Endothelial cell of umbilical vein (primary cell): ENCODE measurements at regions not wholly inside any gene's neighbourhood (a gene's known extent, or its start where the extent isn't known, plus 50 kb on each side); places are given as distances from the start of the nearest gene placed in this dataset.

Experiments
- BruUV-seq: library from RNA; stranded (reverse); fragments of 400-500 nt; replicated peaks from 2 replicates; lab custom pipeline; 2021; lab: Mats Ljungman, UMichigan
- CTCF ChIA-PET: fragments of 300-600, 350-600 bp; sonication (Branson Sonifier 250); formaldehyde crosslinking; loops from one replicate; lab custom pipeline; 2021; ENCODE audit warnings: antibody characterized with exemption, inconsistent platforms; lab: Charles Lee
- POLR2A ChIA-PET: fragments of 300-600, 350-600 bp; sonication (Branson Sonifier 250); formaldehyde crosslinking; loops from one replicate; lab custom pipeline; 2021; ENCODE audit warnings: antibody characterized with exemption, inconsistent platforms; lab: Charles Lee
- DNase-seq: peaks from one replicate; pipeline ENCODE4 v3.0.0-alpha.2; 2011; ENCODE audit warnings: low read depth, low spot score
- FAIRE-seq: peaks from 2 replicates; lab custom pipeline; 2011; peaks lifted over from hg19 to GRCh38; lab: Jason Lieb, UNC
- H2AFZ ChIP-seq: 2 replicates; pipeline ENCODE4 v1.6.0; 2012; ENCODE audit warnings: low read depth, low read length, control low read depth, inconsistent platforms
- H3K27ac ChIP-seq: 2 replicates; pipeline ENCODE4 v1.5.1; 2011; ENCODE audit warnings: low read depth, mild to moderate bottlenecking, control low read depth, low read length, moderate library complexity; ENCODE audit not compliant: insufficient read depth
- H3K27me3 ChIP-seq, 2 experiments: 2 replicates each; pipeline versions ENCODE4 v1.6.0 to v1.6.1; 2011; ENCODE audit warnings: low read length in 2 of 2, mixed read lengths in 1 of 2; ENCODE audit not compliant: control insufficient read depth in 2 of 2, insufficient read depth in 2 of 2
- H3K36me3 ChIP-seq, 2 experiments: 2 replicates in 1 of 2; 3 replicates in 1 of 2; pipeline ENCODE4 v1.5.1; 2011; ENCODE audit warnings: low read length in 2 of 2, mild to moderate bottlenecking in 1 of 2, moderate library complexity in 1 of 2; ENCODE audit not compliant: control insufficient read depth in 2 of 2, insufficient read depth in 2 of 2; ENCODE audit errors: extremely low read depth in 1 of 2
- H3K4me1 ChIP-seq: 3 replicates; pipeline ENCODE4 v1.5.1; 2011; ENCODE audit warnings: mild to moderate bottlenecking, low read length; ENCODE audit not compliant: control insufficient read depth, insufficient read depth; ENCODE audit errors: extremely low read depth
- H3K4me2 ChIP-seq: 2 replicates; pipeline ENCODE4 v1.6.1; 2011; ENCODE audit warnings: low read length, control low read depth, mixed read lengths; ENCODE audit not compliant: insufficient read depth
- H3K4me3 ChIP-seq, 3 experiments: fragments of 200-600 bp in 1 of 3; sonication (generic), shearing (Covaris generic) in 1 of 3; replicated peaks in 1 of 3; 2 replicates each; pipeline ENCODE4 v1.5.1; 2011 to 2016; ENCODE audit warnings: control low read depth in 3 of 3, low read length in 3 of 3, mild to moderate bottlenecking in 2 of 3, inconsistent platforms in 1 of 3, low read depth in 1 of 3, moderate library complexity in 1 of 3; ENCODE audit not compliant: insufficient read depth in 1 of 3
- H3K79me2 ChIP-seq: 2 replicates; pipeline ENCODE4 v1.6.0; 2012; ENCODE audit warnings: low read length, inconsistent platforms; ENCODE audit not compliant: control insufficient read depth, insufficient read depth
- H3K9ac ChIP-seq: replicated peaks from 2 replicates; pipeline ENCODE3; 2011; ENCODE audit warnings: low read length, control low read depth; ENCODE audit not compliant: insufficient read depth; ENCODE audit errors: extremely low read depth
- H3K9me1 ChIP-seq: replicated peaks from 3 replicates; pipeline ENCODE4 v1.6.0; 2011; ENCODE audit warnings: mild to moderate bottlenecking, low read length; ENCODE audit not compliant: control insufficient read depth, insufficient read depth; ENCODE audit errors: extremely low read depth
- H3K9me3 ChIP-seq: replicated peaks from 2 replicates; pipeline ENCODE4 v1.5.1; 2012; ENCODE audit warnings: low read length, inconsistent platforms; ENCODE audit not compliant: control insufficient read depth, insufficient read depth
- H4K20me1 ChIP-seq: replicated peaks from 2 replicates; pipeline ENCODE3; 2011; ENCODE audit warnings: mild to moderate bottlenecking, low read length; ENCODE audit not compliant: control insufficient read depth, insufficient read depth; ENCODE audit errors: extremely low read depth
- EZH2 ChIP-seq: IDR thresholded peaks from 2 replicates; pipeline ENCODE4 v1.6.1; 2012; ENCODE audit warnings: borderline replicate concordance, low read depth, mild to moderate bottlenecking, moderate library complexity, low read length, inconsistent platforms; ENCODE audit not compliant: severe bottlenecking
- FOS ChIP-seq: IDR thresholded peaks from 2 replicates; pipeline ENCODE4 v1.6.1; 2011; ENCODE audit warnings: mild to moderate bottlenecking, low read length, moderate library complexity, borderline replicate concordance; ENCODE audit not compliant: insufficient read depth
- GATA2 ChIP-seq: IDR thresholded peaks from 2 replicates; pipeline ENCODE4 v1.7.0; 2011; ENCODE audit warnings: low read depth, mild to moderate bottlenecking, moderate library complexity, mixed read lengths, low read length; ENCODE audit not compliant: insufficient read length, insufficient read depth
- JUN ChIP-seq: IDR thresholded peaks from 2 replicates; pipeline ENCODE4 v1.6.1; 2011; ENCODE audit warnings: borderline replicate concordance, low read depth; ENCODE audit not compliant: insufficient read length, insufficient read depth
- MYC ChIP-seq: IDR thresholded peaks from one replicate; pipeline ENCODE4 v1.6.1; 2011; ENCODE audit warnings: mild to moderate bottlenecking, low read depth, low read length
- POLR2A ChIP-seq: IDR thresholded peaks from 2 replicates; pipeline ENCODE4 v1.6.1; 2012; ENCODE audit warnings: low read depth, mild to moderate bottlenecking, control low read depth, low read length
- POLR2AphosphoS5 ChIP-seq: IDR thresholded peaks from 2 replicates; pipeline ENCODE4 v1.6.1; 2012; ENCODE audit warnings: low read depth, mild to moderate bottlenecking, control low read depth, low read length, moderate library complexity; ENCODE audit not compliant: insufficient read depth
- dilution Hi-C: fragments of 300-500 bp; cut with MboI; formaldehyde crosslinking; loops from one replicate; pipeline ENCODE4 v1.15.0; 2019; ENCODE audit warnings: low sequenced_read_pairs; ENCODE audit not compliant: extremely low pct_ligation_motif_present
- intact Hi-C: fragments of 100-400 bp; cut with micrococcal nuclease; formaldehyde crosslinking; loops from one replicate; pipeline ENCODE4 v1.10.0; 2022
- TF ChIP-seq, protein P1 (sequence below), 2 donors: IDR thresholded peaks; 1 replicate in 1 of 2; 2 replicates in 1 of 2; pipeline ENCODE4 v1.5.1; 2011; ENCODE audit warnings: low read length in 2 of 2, mild to moderate bottlenecking in 2 of 2, moderate library complexity in 2 of 2, control low read depth in 1 of 2, inconsistent platforms in 1 of 2, low read depth in 1 of 2; ENCODE audit not compliant: insufficient read depth in 1 of 2; ENCODE audit errors: extremely low read depth in 1 of 2
- TF ChIP-seq, protein P2 (sequence below): IDR thresholded peaks from 2 replicates; pipeline ENCODE4 v1.6.1; 2011; ENCODE audit not compliant: insufficient read depth, insufficient read length

DNA sequence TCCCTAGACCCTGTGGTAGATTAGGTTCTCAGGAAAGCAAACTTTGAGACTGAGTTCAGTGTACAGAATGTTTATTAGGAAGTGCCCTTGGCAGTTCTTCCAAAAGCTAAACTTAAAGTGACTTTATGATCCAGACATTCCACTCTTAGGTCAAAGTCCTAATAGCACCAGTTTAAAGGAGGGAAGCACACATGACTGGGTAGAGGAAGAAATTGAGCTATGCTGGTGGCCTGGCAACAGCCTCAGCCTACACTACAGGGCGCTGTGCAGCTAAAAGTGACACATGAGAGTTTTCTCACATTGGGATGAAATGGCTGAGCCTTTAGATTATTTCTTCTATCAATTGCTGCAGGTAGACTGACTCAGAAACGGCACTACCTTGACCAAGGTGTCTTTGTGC is 280.4 kb downstream of the BRINP2 start:
- ChIA-PET CTCF (no interaction called here), POLR2A (no interaction called here)
- intact Hi-C loops (no loop called here), dilution Hi-C loops (no loop called here)
- no peak overlapping the region for H2AFZ ChIP-seq
- no peaks in the 10 kb centered on the region for H3K27me3 ChIP-seq
- no peaks in the 10 kb centered on the region for H3K9me1 ChIP-seq
- no peaks in the 10 kb centered on the region for H3K79me2 ChIP-seq
- no peak overlapping the region for H3K4me3 ChIP-seq
- no peaks in the 10 kb centered on the region for H3K9me3 ChIP-seq
- FAIRE-seq (no peak), DNase-seq (no peak)
- no peak overlapping the region for H3K27ac ChIP-seq
- H4K20me1 ChIP-seq, result no peaks in the 10 kb centered on the region
- TF ChIP-seq, protein P1, sequence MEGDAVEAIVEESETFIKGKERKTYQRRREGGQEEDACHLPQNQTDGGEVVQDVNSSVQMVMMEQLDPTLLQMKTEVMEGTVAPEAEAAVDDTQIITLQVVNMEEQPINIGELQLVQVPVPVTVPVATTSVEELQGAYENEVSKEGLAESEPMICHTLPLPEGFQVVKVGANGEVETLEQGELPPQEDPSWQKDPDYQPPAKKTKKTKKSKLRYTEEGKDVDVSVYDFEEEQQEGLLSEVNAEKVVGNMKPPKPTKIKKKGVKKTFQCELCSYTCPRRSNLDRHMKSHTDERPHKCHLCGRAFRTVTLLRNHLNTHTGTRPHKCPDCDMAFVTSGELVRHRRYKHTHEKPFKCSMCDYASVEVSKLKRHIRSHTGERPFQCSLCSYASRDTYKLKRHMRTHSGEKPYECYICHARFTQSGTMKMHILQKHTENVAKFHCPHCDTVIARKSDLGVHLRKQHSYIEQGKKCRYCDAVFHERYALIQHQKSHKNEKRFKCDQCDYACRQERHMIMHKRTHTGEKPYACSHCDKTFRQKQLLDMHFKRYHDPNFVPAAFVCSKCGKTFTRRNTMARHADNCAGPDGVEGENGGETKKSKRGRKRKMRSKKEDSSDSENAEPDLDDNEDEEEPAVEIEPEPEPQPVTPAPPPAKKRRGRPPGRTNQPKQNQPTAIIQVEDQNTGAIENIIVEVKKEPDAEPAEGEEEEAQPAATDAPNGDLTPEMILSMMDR (IDR thresholded peaks at IDR 0.05; ENCODE audit: extremely low read depth in 1 of 2, insufficient read depth in 1 of 2, low read depth in 1 of 2, low read length in 2 of 2), result no peak
- TF ChIP-seq POLR2AphosphoS5 (no peak), JUN (no peak), POLR2A (no peak), FOS (no peak), MYC (no peak), GATA2 (no peak), EZH2 (no peak)
- TF ChIP-seq, protein P2, sequence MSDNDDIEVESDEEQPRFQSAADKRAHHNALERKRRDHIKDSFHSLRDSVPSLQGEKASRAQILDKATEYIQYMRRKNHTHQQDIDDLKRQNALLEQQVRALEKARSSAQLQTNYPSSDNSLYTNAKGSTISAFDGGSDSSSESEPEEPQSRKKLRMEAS, result no peak
- no peak overlapping the region for H3K4me2 ChIP-seq
- BruUV-seq, result no TSS peak
- H3K36me3 ChIP-seq, result no peaks in the 10 kb centered on the region
- H3K9ac ChIP-seq, result no peak overlapping the region
- no peaks in the 10 kb centered on the region for H3K4me1 ChIP-seq
